ENCODE measurements at regions not wholly inside any gene's neighbourhood (a gene's known extent, or its start where the extent isn't known, plus 50 kb on each side); places are given as distances from the start of the nearest gene placed in this dataset.

GRCh38 chr13:55497486-55497885, 1643.2 kb upstream of the PRR20A start:
- TF ChIP-seq POLR2A (IDR thresholded peaks at IDR 0.05), result no peak
- TF ChIP-seq, protein P1, sequence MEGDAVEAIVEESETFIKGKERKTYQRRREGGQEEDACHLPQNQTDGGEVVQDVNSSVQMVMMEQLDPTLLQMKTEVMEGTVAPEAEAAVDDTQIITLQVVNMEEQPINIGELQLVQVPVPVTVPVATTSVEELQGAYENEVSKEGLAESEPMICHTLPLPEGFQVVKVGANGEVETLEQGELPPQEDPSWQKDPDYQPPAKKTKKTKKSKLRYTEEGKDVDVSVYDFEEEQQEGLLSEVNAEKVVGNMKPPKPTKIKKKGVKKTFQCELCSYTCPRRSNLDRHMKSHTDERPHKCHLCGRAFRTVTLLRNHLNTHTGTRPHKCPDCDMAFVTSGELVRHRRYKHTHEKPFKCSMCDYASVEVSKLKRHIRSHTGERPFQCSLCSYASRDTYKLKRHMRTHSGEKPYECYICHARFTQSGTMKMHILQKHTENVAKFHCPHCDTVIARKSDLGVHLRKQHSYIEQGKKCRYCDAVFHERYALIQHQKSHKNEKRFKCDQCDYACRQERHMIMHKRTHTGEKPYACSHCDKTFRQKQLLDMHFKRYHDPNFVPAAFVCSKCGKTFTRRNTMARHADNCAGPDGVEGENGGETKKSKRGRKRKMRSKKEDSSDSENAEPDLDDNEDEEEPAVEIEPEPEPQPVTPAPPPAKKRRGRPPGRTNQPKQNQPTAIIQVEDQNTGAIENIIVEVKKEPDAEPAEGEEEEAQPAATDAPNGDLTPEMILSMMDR (IDR thresholded peaks at IDR 0.05), result no peak

Data from sigmoid colon (tissue), 3 donors.